HG02763 (cell line): ENCODE measurements at regions not wholly inside any gene's neighbourhood (a gene's known extent, or its start where the extent isn't known, plus 50 kb on each side); places are given as distances from the start of the nearest gene placed in this dataset.

ENCODE experiments used
- ATAC-seq: cut with Tn5 transposase; IDR thresholded peaks from one replicate; pipeline ENCODE4 v1.9.1; 2021; ENCODE audit warnings: mild to moderate bottlenecking, moderate library complexity; ENCODE audit not compliant: unreplicated experiment

DNA sequence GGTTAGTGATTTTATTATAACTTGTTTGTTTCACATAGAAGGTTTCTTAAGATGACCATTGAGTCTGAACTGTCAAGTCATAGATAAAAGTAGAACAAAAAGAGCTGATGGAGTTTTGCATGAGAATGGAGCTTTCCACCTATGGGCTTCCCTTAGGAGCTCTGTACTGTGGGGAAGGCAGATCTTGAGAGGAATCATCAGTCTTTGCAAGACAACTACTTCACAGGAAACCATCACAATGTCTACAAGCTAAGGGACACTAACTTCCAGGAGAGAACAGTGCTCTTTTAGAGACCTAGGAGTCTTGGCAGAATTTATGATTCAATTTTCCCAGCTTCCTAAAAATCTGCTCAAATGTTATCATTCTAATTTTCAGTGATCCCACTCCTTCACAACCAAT, 78.2 kb downstream of the FBXO5 start:
- no peak for ATAC-seq

DNA sequence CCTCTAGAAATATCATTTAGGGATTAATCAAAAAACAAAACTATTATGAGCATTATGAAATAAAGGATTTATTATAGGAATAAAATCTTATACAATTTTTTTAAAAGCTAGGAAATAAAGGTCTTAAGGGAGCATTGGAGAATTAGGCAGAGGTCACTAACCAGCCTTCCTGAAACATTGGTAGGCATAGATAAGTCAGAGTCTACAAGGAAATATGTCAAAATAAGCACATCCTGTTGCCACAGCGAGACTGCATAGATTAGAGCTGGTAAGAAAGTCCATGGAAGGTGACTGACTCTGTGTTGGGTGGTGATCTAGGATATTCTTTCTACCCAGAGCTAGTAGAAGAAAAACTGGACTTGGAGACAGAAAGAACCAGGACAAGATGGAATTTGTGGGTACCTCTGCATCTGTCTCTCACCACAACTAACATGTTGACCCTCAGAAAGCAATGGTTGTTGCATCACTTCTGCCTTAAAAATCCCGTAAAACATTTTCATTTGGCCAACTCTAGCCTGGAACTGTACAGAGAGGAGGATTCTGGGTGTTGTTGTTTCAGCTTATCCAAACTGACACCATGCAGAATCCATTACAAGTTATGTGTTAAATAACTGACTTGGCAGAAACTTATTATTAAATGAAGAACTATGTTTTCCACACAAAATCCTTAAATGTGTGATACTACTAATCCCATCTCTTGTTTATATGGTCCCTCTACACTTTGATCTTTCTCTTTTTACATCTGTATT, 77.1 kb downstream of the FBXO5 start:
- ATAC-seq: no peak

DNA sequence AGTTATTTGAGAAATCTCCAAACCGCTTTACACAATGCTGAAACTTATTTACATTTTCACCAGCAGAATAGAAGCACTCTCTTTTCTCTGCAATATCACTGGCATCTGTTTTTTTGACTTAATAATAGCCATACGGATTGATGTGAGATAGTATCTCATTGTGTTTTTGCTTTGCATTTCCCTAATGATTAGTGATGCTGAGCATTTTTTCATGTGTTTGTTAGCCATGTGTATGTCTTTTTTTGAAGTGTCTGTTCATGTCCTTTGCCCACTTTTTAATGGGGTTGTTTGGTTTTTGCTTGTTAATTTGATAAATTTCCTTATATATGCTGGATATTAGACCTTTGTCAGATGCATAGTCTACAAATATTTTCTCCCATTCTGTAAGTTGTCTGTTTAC, 73.6 kb downstream of the FBXO5 start:
- no peak for ATAC-seq

DNA sequence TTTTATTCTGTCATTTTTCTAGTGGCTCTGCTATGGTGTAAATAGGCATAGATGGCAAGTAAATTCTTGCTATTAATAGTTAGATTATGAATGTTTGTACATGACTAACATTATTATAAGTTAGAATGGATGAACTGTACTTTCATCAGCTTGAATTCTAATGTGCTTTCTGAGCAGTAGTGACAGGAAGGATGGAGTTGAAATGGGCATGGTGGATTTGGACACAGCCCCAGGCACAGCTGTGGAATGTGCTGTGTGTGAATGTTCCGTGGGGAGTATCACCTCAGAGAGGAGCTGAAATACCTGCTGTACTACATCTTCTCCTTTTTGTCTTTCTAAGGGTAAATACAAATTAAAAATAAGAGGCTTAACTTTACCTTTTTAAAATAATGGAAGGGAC, 66.8 kb downstream of the FBXO5 start:
- ATAC-seq: no peak

DNA sequence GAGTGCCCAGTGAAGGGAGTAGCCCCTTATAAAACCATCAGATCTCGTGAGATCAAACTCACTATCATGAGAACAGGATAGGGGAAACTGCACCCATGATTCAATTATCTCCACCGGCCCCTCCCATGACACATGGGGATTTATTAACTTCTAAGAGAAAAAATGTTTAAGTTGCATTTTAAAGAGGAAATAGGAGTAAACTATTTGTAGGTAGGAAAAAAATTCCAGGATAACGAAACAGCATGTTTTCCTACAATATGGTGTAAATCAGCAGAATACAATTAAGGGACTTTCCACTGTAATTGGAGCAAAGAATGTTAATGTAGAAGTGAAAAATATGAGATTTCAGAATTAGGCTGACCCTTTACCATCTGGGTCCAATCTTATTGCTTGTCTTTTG, 63.9 kb downstream of the FBXO5 start:
- ATAC-seq: no peak

DNA sequence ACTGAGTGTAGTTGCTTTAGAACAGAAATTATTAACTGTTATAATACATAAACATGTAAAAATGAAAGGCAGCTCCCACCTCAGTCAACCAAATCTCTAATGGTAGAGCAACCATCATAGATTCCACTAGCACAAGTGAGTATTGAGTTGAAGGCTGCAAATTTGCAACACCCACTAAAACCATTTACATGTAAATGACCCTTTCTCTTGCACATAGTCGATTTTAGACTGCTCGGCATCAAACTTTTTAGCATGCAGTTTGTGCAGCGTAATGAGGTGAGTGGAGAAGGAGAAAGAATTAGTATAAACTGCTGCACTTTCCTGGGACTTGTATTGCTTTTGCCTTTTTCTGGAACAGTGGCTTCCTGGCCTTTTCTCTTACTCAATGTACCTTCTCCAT, 62.8 kb downstream of the FBXO5 start:
- ATAC-seq: no peak
